Progenitor cell of endocrine pancreas (in vitro differentiated cells): ENCODE measurements at regions not wholly inside any gene's neighbourhood (a gene's known extent, or its start where the extent isn't known, plus 50 kb on each side); places are given as distances from the start of the nearest gene placed in this dataset.
"Not testable (repeated sequence)": the region's sequence is repeated elsewhere in the genome, so short reads cannot be mapped to it uniquely, and the experiment has no call there.

Experiments used
- DNase-seq: peaks from one replicate; pipeline ENCODE4 v3.0.0; 2021; ENCODE audit warnings: low spot score; ENCODE audit not compliant: unreplicated experiment
- H3K27ac Mint-ChIP-seq: 2 replicates; pipeline ENCODE4 v1.8.0; 2021; ENCODE audit warnings: mild to moderate bottlenecking, moderate library complexity, mixed read lengths
- H3K27me3 Mint-ChIP-seq: 2 replicates; pipeline ENCODE4 v1.8.0; 2021; ENCODE audit warnings: mixed read lengths
- H3K36me3 Mint-ChIP-seq: 2 replicates; pipeline ENCODE4 v1.8.0; 2022; ENCODE audit warnings: mixed read lengths; ENCODE audit not compliant: insufficient read depth
- H3K4me1 Mint-ChIP-seq: 2 replicates; pipeline ENCODE4 v1.8.0; 2021; ENCODE audit warnings: low read depth, mixed read lengths
- H3K4me3 Mint-ChIP-seq: 2 replicates; pipeline ENCODE4 v1.8.0; 2021; ENCODE audit warnings: low read depth, mild to moderate bottlenecking, moderate library complexity, mixed read lengths
- H3K9me3 Mint-ChIP-seq: 2 replicates; pipeline ENCODE4 v1.8.0; 2021; ENCODE audit warnings: low read depth, mixed read lengths
- CTCF ChIP-seq: fragments of 200-600 bp; sonication (generic); IDR thresholded peaks from one replicate; pipeline ENCODE4 v1.5.0; 2021; ENCODE audit warnings: antibody characterized with exemption, mild to moderate bottlenecking; ENCODE audit not compliant: unreplicated experiment

GRCh38 chr19:22515435-22515834 is 93.3 kb upstream of the ZNF98 start:
- Mint-ChIP-seq H3K9me3 (peaks cover 44% of the 10 kb centered on the region), H3K36me3 (peaks cover 4% of the 10 kb centered on the region), H3K27me3 (no peaks in the 10 kb centered on the region), H3K4me3 (no peak overlapping the region), H3K4me1 (no peaks in the 10 kb centered on the region), H3K27ac (no peak overlapping the region)
- TF ChIP-seq CTCF = no peak
- DNase-seq = no peak

- no peak overlapping the region for H3K4me3 Mint-ChIP-seq
- H3K9me3 Mint-ChIP-seq = peaks cover 44% of the 10 kb centered on the region
- no peak for DNase-seq
- no peak overlapping the region for H3K27ac Mint-ChIP-seq
- peaks cover 3% of the 10 kb centered on the region for H3K36me3 Mint-ChIP-seq
- TF ChIP-seq CTCF = no peak
- H3K4me1 Mint-ChIP-seq = no peaks in the 10 kb centered on the region
- no peaks in the 10 kb centered on the region for H3K27me3 Mint-ChIP-seq
Observed at GRCh38 chr19:22503524-22503923, 81.4 kb upstream of the ZNF98 start.

GRCh38 chr19:22502766-22503165 is 80.6 kb upstream of the ZNF98 start:
- TF ChIP-seq CTCF = no peak
- Mint-ChIP-seq H3K27me3 (no peaks in the 10 kb centered on the region), H3K36me3 (peaks cover 3% of the 10 kb centered on the region), H3K4me1 (no peaks in the 10 kb centered on the region), H3K4me3 (no peak overlapping the region), H3K27ac (no peak overlapping the region), H3K9me3 (peaks cover 47% of the 10 kb centered on the region)
- no peak for DNase-seq

GRCh38 chr19:22498831-22499430 is 76.8 kb upstream of the ZNF98 start:
- not testable (repeated sequence) for H3K36me3 Mint-ChIP-seq, H3K27ac Mint-ChIP-seq
- H3K9me3 Mint-ChIP-seq = peaks cover 51% of the 10 kb centered on the region

GRCh38 chr19:22491746-22492145 is 69.6 kb upstream of the ZNF98 start:
- Mint-ChIP-seq H3K9me3 (peaks cover 40% of the 10 kb centered on the region), H3K36me3 (no peaks in the 10 kb centered on the region)

More at GRCh38 chr19:22498831-22499430, 76.8 kb upstream of the ZNF98 start:
- not testable (repeated sequence) for H3K4me1 Mint-ChIP-seq, DNase-seq, H3K4me3 Mint-ChIP-seq, H3K27me3 Mint-ChIP-seq

GRCh38 chr19:22483514-22483913 is 61.4 kb upstream of the ZNF98 start:
- H3K27me3 Mint-ChIP-seq, H3K36me3 Mint-ChIP-seq, H3K4me3 Mint-ChIP-seq, DNase-seq, H3K27ac Mint-ChIP-seq, H3K4me1 Mint-ChIP-seq: not testable (repeated sequence)
- peaks cover 41% of the 10 kb centered on the region for H3K9me3 Mint-ChIP-seq

More at GRCh38 chr19:22491746-22492145, 69.6 kb upstream of the ZNF98 start:
- H3K4me3 Mint-ChIP-seq = no peak overlapping the region
- H3K27ac Mint-ChIP-seq = no peak overlapping the region
- no peak for DNase-seq
- no peaks in the 10 kb centered on the region for H3K27me3 Mint-ChIP-seq
- H3K4me1 Mint-ChIP-seq = no peaks in the 10 kb centered on the region
- TF ChIP-seq CTCF = no peak
